ENCODE measurements at regions not wholly inside any gene's neighbourhood (a gene's known extent, or its start where the extent isn't known, plus 50 kb on each side); places are given as distances from the start of the nearest gene placed in this dataset.

DNA sequence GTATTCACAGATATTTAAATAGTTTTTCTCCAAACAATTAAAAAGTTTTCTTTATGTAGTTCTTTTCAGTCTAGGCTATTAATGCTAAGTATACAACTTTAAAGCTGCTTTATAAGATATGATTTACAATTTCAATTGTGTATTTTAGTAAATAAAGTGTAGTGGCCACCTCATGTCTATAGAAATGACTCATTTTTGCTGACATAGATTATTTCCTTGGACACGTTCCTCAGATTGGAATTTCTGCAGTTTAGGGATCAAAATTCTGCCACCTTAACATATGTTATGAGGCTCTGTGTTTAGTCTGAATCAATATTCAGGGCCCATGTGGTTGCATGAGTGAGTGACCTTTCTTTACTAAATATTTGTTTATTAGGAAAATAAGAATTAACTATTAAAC is 750.2 kb downstream of the IRX1 start:
- TF ChIP-seq EP300 (IDR thresholded peaks at IDR 0.05) (no peak), POLR2A (IDR thresholded peaks at IDR 0.05) (no peak), POLR2AphosphoS5 (IDR thresholded peaks at IDR 0.05) (no peak)
- TF ChIP-seq, protein P1, sequence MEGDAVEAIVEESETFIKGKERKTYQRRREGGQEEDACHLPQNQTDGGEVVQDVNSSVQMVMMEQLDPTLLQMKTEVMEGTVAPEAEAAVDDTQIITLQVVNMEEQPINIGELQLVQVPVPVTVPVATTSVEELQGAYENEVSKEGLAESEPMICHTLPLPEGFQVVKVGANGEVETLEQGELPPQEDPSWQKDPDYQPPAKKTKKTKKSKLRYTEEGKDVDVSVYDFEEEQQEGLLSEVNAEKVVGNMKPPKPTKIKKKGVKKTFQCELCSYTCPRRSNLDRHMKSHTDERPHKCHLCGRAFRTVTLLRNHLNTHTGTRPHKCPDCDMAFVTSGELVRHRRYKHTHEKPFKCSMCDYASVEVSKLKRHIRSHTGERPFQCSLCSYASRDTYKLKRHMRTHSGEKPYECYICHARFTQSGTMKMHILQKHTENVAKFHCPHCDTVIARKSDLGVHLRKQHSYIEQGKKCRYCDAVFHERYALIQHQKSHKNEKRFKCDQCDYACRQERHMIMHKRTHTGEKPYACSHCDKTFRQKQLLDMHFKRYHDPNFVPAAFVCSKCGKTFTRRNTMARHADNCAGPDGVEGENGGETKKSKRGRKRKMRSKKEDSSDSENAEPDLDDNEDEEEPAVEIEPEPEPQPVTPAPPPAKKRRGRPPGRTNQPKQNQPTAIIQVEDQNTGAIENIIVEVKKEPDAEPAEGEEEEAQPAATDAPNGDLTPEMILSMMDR (IDR thresholded peaks at IDR 0.05) = no peak
